GM12878 (cell line): ENCODE measurements at regions not wholly inside any gene's neighbourhood (a gene's known extent, or its start where the extent isn't known, plus 50 kb on each side); places are given as distances from the start of the nearest gene placed in this dataset.

Experiments
- E2F8 ChIP-seq: fragments of 450-650 bp; IDR thresholded peaks from 2 replicates; pipeline ENCODE4 v1.6.1; 2018; ENCODE audit warnings: mild to moderate bottlenecking, low read depth, moderate library complexity; ENCODE audit not compliant: partially characterized antibody
- E4F1 ChIP-seq: fragments of 450-650 bp; IDR thresholded peaks from 2 replicates; pipeline ENCODE4 v1.6.1; 2018; ENCODE audit warnings: borderline replicate concordance, mild to moderate bottlenecking; ENCODE audit not compliant: partially characterized antibody
- FOXK2 ChIP-seq: fragments of 450-650 bp; IDR thresholded peaks from 2 replicates; pipeline ENCODE4 v1.6.1; 2017; ENCODE audit warnings: mild to moderate bottlenecking, moderate library complexity
- MAX ChIP-seq: IDR thresholded peaks from 2 replicates; pipeline ENCODE4 v1.6.1; 2012; ENCODE audit warnings: low read depth, low read length, improper control_type of control experiment
- NFYB ChIP-seq: IDR thresholded peaks from 2 replicates; pipeline ENCODE4 v1.6.1; 2011; ENCODE audit warnings: low read depth, mild to moderate bottlenecking, low read length, improper control_type of control experiment, moderate library complexity; ENCODE audit not compliant: insufficient read depth
- NR2C1 ChIP-seq: fragments of 450-650 bp; IDR thresholded peaks from 2 replicates; pipeline ENCODE4 v1.6.1; 2017; ENCODE audit warnings: antibody characterized with exemption, mild to moderate bottlenecking, moderate library complexity
- NRF1 ChIP-seq: conservative IDR thresholded peaks from 2 replicates; pipeline ENCODE4 v1.6.1; 2011; ENCODE audit warnings: mild to moderate bottlenecking, low read depth, low read length, improper control_type of control experiment
- SPI1 ChIP-seq: IDR thresholded peaks from 2 replicates; pipeline ENCODE4 v1.6.1; 2011; ENCODE audit warnings: low read depth, mild to moderate bottlenecking, low read length, moderate library complexity, borderline replicate concordance; ENCODE audit not compliant: insufficient read depth

GRCh38 chr2:128690869-128691268, 372.2 kb upstream of the HS6ST1 start (continued):
- TF ChIP-seq E2F8, result no peak
- no peak for TF ChIP-seq NR2C1
- TF ChIP-seq NFYB, result no peak
- no peak for TF ChIP-seq NRF1
- TF ChIP-seq SPI1, result no peak
- TF ChIP-seq MAX, result no peak
- no peak for TF ChIP-seq FOXK2
- no peak for TF ChIP-seq E4F1
